NCI-H226 (cell line): ENCODE measurements at regions not wholly inside any gene's neighbourhood (a gene's known extent, or its start where the extent isn't known, plus 50 kb on each side); places are given as distances from the start of the nearest gene placed in this dataset.
"Not testable (repeated sequence)": the region's sequence is repeated elsewhere in the genome, so short reads cannot be mapped to it uniquely, and the experiment has no call there.

Experiments
- DNase-seq: peaks from one replicate; pipeline ENCODE4 v3.0.0-alpha.2; 2015

DNA sequence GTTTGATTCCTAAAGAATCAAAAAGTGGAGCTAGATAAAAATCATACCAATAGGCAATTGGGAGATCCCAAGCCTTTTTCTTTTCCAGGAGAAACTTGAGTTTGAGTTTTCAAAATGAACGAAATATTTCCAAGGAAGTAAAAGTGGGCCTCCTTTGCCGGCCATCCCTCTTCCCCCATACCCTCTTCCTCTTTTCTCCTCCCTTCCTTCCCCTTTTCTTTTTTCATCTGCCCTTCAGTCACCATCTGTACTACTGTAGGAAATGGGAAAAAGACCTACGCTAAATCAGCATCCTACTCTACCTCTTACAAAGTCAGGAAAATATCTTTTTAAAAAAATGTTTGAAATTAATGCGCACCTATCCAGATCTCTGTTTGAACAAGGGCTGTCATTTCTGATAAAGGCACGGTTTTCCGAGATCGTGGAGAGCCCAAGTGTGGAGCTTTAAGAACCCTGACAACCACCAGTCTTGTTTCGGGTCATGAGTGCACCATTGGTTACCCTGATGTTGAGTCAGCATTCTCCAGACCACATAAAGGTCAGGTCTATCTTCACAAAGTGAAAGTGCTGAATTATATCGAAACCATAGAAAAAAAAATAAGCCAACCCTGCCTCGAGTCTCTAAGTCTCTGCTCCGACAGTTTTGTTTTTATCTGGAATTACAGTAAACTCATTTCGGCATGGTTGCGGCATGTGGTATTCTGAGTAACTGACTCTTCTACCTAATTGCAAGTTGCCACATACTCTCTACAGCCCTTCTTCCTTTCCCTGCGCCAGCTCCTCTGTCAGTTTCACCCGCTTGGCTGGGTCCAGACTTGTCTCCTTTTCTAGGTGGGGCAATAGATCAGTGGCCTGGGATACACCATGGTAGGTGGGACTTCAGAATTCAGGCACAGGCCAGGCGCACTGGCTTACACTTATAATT is 140.2 kb upstream of the KLF3 start:
- DNase-seq: no peak

DNA sequence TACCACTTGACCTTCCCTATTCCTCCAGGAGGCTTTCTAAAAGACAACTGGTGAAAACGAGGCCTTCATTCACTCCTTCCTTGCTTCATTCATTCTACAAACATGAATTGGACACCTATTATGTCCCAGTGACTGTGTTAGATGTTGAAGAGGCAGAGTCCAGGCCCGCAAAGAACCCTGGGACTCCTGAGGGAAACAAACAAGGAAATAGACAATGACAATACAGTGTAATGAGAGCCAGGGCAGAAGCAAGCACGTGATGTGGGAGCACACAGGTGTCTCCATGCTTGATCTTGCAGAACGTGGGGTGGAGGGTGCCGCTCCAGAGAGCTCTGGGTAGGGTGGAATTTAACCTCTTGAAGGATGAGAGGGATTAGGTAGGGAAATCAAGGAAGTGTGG is 137.6 kb upstream of the KLF3 start:
- no peak for DNase-seq

DNA sequence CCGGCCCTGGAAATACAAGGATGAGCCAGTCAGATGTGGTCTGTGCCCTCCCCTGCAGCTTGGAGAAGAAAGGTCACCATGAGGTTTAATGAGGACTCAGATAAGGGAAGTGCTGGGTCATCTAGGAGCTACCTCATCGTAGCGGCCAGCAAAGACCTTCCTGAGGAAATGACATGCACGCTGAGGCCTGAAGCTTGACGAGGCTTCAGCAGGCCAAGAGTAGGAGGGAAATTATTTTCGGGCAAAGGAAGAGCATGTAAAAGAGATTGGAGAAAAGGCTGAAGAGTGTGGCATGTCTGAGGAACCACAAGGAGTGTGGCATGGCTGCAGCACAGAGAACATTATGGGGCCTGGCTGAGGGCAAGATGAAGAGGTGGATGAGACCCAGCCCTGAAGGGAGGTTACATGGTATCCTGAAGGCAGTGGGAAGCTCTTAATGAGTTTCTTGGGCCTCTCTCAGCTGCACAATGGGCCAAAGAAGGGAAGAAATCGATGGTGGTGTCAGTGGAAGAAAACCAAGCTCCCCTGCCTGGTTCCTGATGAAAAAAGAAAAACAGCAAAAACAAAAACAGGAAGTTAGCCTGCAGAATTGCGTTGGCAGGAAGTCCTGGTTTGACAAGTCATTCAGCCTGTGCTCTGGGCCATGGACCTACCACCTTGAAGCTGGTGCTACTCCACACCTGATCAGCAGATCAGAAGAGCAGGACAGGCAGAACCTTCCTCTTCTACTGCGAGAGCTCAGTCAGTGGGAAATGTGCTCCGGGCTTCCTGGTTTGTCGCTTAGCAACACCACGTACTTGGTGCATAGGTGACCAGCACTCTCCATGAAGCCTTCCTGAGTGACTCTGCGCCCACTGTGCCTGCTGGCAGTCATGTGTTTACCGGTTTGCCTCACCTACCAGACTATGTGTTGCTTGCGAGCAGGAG is 134.5 kb upstream of the KLF3 start:
- DNase-seq: no peak

DNA sequence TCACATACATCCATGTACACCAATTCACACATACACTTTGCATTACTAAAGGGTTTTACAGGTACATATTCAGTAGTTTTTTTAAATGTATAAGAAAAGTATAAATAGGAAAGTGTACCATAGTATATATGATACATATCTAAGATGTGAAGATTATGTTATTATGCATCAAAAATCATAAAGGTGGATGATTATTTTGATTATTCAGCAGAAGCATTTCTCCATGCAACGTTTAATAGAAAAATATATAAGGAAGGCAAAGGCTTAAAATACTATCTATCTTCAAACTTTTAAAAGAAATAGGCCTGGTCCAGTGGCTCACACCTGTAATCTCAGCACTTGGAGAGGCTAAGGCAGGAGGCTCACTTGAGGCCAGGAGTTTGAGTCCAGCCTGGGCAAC is 133.5 kb upstream of the KLF3 start:
- no peak for DNase-seq

DNA sequence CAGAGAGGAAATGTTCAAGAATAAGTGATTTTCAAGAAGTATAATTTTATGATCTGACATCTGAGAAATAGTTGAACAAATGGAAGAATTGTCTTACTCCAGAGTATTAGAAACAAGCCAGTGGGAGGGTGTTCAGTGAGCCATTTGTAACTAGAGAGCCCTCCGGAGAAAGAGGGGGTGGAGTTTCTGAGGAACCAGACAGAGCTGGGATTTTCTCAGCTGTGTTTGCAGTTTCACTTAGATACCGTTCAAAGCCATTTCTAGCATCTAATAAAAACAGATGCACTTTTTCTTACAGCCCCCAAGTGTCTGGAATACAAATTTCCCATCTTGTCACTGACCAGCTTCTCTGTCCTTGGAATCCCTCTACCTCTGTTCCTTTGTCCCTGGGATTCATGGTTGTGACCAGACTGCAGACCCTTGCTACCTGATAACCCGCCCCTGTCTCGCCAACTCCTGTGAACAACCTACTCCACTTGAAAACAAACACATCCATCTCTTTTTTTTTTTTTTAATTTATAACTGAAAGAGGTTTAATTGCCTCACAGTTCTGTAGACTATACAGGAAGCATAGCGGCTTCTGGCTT is 132.8 kb upstream of the KLF3 start:
- no peak for DNase-seq

DNA sequence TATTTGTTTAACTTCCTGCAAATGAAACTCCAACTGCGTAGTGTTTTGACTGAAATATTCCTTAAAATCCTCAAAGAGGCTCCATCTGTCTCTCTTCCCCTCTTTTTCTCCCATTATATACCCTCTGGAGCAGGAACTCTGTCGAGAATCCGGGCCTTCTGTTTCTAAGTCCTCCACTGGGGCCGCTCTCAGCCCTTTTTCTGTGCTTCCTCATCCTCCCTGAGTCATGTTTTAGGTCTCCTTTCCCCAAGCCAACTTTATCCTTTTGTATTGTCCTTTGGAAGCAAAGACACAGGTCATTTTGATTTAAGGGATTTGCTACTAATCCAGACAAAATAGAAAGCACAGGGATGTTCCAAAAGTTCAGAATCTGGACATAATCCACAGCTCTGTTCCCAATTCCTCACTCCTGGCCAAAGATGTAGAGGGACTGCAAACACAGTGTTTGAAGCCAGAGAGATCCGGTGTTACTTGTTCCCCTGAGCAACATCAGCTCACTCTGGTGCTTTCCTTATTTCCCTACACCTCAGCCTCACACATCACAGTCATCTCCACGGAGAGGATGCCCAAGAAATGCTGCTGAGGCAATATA is 131.0 kb upstream of the KLF3 start:
- DNase-seq: no peak

DNA sequence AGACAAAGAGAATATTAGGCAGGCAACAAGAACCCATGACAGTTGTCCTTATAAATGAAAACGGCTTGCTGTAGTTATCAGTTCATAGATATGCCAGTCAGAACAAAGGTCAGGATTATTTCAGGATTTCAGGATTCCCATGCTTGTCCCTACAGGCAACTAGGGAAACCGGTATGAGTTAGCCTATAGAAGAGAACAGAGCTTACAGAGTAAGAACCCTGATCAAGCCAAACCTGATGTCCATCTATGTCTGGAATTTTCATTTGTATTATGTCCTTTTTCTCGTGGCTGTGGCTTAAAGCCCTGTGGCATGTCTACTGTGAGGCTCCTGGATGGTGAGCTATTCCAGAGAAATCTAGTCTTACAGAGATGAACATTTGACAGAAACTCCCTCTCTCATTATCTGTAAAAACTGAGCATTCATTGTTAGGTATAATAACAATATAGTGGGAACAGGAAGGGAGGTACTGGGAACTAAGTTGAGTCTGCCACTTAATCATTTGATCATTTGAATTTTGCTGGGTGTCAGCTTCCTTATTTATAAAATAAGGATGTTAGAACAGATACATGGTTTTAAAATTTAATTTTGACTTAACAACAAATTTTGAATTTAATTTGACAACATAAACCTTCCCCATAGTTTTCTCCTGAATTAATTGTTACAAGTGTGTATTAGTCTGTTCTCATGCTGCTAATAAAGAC is 129.5 kb upstream of the KLF3 start:
- no peak for DNase-seq

DNA sequence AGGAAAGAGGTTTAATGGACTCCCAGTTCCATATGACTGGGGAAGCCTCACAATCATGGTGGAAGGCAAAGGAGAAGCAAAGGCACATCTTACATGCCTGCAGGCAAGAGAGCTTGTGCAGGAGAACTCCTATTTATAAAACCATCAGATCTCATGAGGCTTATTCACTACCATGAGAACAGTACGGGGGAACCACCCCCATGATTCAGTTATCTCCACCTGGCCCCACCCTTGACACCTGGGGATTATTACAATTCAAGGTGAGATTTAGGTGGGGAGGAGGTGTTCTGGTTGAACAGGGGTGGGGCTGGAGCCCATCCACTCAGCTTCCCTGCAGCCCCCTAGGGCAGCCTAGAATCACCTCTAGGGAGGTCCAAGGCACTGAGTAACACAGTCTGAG is 128.9 kb upstream of the KLF3 start:
- not testable (repeated sequence) for DNase-seq

DNA sequence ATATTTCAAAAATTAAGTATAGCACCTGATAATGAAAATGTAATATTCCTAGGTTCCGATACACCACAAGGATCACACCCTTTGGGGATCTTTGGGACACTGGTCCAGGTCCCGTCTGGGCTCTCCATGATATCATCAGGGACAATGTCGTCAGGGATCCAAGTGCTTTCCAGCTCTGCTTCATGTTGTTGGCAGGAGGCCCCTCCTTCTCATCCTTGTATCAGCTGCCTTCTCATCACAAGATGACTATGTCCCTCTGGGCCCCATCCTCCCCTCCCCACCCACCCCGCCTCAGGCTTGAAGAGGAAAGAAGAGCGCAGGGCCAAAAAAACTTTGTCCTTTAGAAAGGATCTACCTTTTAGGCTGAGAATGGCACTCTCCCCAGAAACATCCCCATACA is 128.3 kb upstream of the KLF3 start:
- DNase-seq: no peak

DNA sequence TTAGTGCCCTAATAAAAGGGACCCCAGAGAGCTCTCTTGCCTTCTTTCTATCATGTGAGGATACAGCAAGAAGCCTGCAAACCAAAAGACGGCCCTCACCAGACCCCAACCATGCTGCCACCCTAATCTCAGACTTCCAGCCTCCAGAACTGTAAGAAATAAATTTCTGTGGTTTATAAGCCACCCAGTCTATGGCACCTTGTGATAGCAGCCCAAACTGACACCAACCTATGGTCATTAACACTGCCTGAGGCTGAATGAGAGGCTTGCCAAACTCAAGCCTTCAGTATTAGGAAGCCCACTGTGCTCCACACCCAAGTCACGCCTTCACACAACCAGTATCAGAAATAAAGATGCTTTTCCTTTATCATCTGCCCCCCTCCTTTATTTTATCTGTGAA is 127.3 kb upstream of the KLF3 start:
- DNase-seq: no peak

DNA sequence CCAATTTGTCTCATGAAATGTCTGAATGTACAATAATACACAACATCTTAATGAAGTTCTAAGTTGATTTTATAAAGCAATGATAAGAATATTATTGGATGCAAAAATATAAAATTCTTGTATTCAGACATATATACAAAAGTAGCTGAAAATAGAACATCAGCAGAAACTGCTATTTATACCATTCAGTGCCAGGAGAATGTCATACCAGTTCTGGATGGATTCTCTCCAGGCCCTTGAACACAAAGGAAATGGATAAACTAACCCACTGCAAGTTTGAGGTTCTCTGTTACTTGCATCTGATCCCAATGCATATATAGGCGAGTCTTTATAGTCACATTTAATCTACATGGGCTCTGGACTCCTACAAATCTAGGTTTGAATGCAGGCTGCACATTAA is 126.3 kb upstream of the KLF3 start:
- no peak for DNase-seq

DNA sequence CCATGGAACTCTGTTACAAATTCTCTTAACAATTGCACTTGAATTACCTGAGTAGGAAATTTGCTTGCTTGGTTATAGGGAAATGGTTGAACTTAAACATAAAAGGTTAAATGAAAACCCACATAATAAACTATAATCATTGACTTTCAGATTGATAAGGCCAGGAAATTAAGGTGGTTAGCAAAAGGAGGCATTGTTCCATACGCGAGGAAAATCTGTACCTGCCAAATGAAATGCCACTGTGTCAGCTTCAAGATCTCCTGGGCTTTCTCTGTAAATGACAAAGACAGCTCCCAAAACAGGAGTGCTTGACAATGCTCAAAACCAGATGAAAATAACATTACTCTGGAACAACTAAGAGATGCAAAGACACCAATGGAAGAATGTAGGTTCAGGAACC is 125.5 kb upstream of the KLF3 start:
- DNase-seq: no peak

DNA sequence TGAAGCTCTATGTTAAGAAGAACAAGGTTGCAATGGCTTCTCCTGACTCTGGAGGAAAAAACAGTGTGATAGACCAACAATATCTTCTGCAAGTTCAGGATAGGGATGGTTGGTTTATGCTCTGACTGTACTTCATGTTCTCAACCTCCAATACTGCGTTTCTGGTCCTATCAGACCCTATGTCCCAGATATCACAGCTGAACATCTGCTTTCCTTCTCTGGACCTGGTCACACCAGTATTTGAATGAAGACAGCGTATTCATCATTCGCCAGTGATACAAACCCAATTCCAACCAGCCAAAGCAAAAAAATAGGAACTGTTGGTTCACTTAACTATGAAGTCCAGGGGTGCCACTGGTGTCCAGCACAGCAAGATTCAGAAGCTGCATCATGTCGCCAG is 124.5 kb upstream of the KLF3 start:
- no peak for DNase-seq

DNA sequence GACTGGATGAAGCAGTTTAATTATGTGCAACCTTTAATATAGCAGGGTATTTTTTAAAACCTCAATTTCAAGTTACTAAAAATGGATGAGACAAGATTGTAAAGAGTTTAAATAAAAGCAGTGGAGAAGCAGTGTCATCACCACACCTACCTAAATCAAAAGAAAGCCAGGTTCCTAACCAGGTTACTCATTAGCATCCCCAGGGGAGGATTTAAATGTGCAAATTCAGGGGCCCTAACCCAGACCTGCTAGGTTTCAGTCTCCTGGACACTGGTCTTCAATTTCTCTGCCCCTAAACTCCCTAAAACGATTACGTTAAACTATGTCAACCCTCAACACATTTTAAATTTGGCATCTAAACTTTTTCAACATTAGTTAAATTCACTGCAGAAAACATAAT is 116.9 kb upstream of the KLF3 start:
- no peak for DNase-seq

DNA sequence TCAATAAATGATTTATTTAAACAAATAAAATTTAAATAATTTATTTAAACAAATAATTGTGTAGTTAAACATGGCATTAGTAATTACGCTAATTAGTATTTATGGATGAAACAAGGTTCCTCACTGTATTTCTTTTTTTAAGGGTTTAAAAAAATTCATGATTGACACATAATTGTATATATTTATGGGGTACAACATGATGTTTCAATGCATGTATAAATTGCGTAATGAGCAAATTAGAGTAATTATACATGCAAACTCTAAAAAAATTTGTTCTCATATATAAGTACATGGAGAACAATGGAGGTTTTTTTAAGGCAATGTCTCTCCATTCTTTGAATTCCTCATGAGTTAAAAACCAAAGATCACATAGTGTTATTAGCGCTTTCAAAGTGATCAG is 115.7 kb upstream of the KLF3 start:
- no peak for DNase-seq

DNA sequence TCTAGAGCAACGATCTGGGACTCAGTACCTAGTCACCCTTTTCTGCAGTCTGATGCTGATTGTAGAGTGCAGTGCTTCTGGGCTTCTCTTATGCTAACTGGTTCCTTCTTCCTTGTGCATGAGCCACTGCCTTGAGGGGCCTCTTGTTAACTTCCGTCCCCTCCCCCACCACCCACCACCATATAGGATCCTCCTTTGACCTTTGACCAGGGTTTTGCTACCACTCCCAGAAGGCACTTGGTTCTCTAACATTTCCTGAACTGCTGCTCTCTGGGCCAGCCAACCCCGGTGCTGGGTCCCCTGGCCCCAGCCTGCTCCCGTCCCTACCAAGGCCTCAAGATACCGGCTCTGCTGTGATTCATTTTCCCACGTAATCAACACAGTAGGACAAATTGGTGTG is 104.6 kb upstream of the KLF3 start:
- DNase-seq: no peak

DNA sequence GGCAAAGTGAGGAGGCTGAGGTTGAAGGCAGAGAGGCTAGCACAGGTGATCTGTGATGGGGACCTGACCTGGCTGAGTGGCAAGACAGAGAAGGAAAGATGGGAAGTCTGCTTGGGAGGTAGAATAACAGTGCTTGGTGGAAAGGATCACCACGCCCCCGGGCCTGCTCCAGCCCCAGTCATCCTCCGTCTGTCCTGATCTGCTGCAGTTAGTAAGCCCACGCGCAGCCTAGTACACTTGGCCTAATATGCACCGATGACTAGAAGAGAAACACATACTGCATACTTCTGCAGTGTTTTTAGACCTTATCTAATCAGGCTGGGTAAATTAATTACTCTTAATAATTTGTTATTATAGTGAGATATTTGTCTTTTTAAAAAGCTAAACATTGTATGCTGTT is 103.7 kb upstream of the KLF3 start:
- no peak for DNase-seq

DNA sequence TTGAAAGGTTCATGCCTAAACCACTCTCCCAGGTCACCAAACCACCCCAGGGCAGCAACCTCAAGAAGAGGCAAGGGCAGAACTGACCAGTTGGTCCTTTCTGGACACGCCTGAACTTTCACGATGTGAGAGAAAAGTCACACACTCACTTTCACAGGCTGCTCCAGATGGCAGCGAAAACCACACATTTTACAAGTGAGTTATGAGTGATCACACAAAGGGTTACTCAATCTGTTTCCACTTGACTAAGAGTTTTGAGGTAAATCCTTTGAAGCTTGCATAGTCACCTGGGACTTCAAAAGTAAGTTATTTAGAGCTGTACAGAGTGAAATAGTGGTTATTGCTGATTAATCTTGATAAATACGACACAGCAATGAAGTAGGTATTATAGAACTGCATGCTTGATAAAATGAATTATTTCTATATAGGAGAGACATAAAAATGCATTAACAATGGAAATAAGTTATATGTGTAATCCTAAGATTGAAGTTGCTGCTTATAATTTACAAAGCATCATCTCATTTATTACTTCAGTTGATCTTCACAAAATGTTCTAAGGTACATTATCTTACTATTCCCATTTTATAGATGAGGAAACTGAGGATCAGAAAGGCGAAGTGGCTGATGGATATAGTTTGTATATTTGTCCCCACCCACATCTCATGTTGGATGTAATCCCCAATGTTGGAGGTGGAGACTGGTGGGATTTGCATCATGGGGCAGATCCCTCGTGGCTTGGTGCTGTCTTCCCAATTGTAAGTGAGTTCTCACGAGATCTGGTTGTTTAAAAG is 103.0 kb upstream of the KLF3 start:
- DNase-seq: no peak

DNA sequence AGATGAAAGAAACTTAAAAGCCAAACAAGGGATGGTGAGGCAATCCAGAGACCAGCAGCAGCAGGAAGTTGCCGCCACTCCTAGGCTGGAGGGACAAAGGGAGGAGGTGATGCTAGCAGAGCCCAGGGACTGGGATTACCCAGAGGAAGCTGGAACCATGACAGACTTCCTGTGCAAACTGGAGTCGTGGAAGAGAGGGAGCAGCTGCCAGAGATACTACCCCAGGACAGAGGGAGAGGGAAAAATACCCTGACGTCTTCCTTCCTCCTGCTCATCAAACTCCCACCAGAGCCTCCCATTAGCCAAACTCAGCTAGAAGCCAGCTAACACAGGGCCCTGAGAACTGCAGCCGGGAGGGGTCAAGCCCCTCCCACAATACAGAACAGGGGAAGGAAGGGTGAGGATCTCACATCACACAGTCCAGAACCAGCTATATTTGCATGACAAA is 101.2 kb upstream of the KLF3 start:
- no peak for DNase-seq

DNA sequence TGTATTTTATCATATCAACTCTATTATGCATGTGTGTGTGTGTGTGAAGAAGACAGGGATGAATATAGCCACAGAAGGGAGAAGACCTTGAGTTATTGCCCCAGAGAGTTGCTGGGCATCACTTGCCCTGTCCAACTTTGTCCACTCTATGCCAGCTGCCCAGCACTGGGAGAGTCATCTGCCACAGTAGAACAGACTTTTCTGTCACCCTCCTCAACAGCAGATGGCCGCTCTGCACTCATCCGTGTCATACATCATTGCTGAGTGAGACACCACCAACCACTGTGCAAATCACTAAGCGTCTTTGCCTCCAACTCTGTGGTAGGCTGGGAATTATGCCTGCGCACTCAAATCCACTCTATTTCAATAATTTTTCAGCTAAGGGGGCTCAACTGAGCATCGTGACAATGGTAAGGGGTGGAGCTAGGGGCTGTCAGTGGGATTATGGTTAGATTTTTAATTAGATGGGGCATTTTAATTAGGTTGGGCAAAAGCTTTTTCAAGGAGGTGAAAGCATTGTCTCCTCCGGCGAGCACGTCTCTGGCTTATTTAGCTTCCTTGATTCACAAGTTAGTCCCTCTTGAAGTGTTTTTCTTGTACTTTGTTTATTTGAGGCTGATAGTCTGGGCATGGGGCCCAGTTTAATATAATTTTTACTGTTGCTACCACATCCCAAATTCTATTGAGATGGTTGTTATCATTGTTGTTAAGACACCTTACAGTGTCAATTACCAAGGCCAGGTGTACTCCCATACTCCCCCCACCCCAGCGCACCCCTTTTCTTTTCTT is 100.1 kb upstream of the KLF3 start:
- DNase-seq: no peak
